Right lobe of liver (tissue), 6 donors: ENCODE measurements at regions not wholly inside any gene's neighbourhood (a gene's known extent, or its start where the extent isn't known, plus 50 kb on each side); places are given as distances from the start of the nearest gene placed in this dataset.

ENCODE experiments used
- ATAC-seq, 4 donors: fragments of 200-7000 bp; cut with Tn5 transposase; one replicate each; pipeline ENCODE4 v1.9.1; 2020; ENCODE audit warnings: mild to moderate bottlenecking in 4 of 4, moderate library complexity in 4 of 4
- DNase-seq, 3 donors: peaks; one replicate each; pipeline ENCODE4 v3.0.0-alpha.2; 2020
- H3K27ac ChIP-seq, 3 donors: fragments of 200-600 bp; one replicate each; pipeline ENCODE4 v1.8.0; 2022
- H3K27me3 ChIP-seq, 2 donors: fragments of 200-600 bp; one replicate each; pipeline ENCODE4 v1.8.0; 2022
- H3K36me3 ChIP-seq, 4 donors: fragments of 200-600 bp; sonication (generic) in 1 of 4; one replicate each; pipeline versions ENCODE4 v1.5.1 to v1.8.0; 2017 to 2022; ENCODE audit warnings: control low read depth in 1 of 4
- H3K4me1 ChIP-seq, 4 donors: fragments of 200-600 bp; sonication (generic) in 1 of 4; one replicate each; pipeline versions ENCODE4 v1.5.1 to v1.8.0; 2017 to 2022; ENCODE audit warnings: control low read depth in 1 of 4
- H3K4me3 ChIP-seq, 3 donors: fragments of 200-600 bp; one replicate each; pipeline ENCODE4 v1.8.0; 2022
- H3K9me3 ChIP-seq, 4 donors: fragments of 200-600 bp; sonication (generic) in 1 of 4; one replicate each; pipeline versions ENCODE4 v1.5.1 to v1.8.0; 2017 to 2022; ENCODE audit warnings: control low read depth in 1 of 4
- POLR2A ChIP-seq: fragments of 450-650 bp; IDR thresholded peaks from one replicate; pipeline ENCODE4 v1.6.1; 2017; ENCODE audit warnings: antibody characterized with exemption, mild to moderate bottlenecking
- WGBS: methylation state at CpG from one replicate; pipeline ENCODE4 v1.1.6; 2018; ENCODE audit warnings: low coverage, low lambda C conversion rate; ENCODE audit not compliant: insufficient coverage; ENCODE audit errors: missing lambda C conversion rate; 5-methylcytosine and 5-hydroxymethylcytosine counted together
- intact Hi-C, 2 donors: fragments of 100-400 bp; cut with DNase I; formaldehyde crosslinking; loops; one replicate each; pipeline versions ENCODE4 v1.11.2 to v1.14.1; 2022
- TF ChIP-seq, protein P1 (sequence below), 4 donors: fragments of 200-600 bp in 3 of 4; fragments of 450-650 bp in 1 of 4; IDR thresholded peaks; one replicate each; pipeline versions ENCODE4 v1.5.1 to v1.8.0; 2016 to 2022; ENCODE audit warnings: antibody characterized with exemption in 4 of 4, mild to moderate bottlenecking in 2 of 4
- donor health status: DM: no; HTN: yes; CAD: no.
- donor health status: DM: no; HTN: no; CAD: no.
- donor health status: DM: no; HTN: no; CAD: no.
- donor health status: DM: no; HTN: yes; CAD: no.
- donor health status: DM: no; HTN: yes; CAD: no.

DNA sequence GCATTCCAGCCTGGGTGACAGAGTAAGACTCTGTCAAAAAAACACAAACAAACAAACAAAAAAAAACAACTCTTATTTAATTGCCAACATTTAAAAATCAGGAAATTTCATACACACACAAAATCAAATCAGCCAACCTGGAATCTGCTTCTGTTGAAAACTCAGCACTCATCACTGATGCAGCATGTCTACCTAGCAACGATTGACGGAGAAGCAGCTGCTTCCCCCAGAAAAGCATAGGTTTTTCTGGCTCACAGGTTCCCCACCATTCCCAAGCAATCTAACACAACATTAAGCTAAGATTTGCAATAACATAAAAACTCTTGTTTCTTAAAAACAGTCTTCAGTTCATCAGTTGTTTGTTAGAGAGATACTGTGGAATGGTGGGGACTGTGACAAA is 143.6 kb downstream of the DHX15 start:
- Histone ChIP-seq H3K9me3 (no peaks in the 10 kb centered on the region), H3K27ac (no peak overlapping the region), H3K4me1 (no peaks in the 10 kb centered on the region), H3K36me3 (no peaks in the 10 kb centered on the region), H3K4me3 (no peak overlapping the region), H3K27me3 (no peaks in the 10 kb centered on the region)
- intact Hi-C loops, result no loop called here
- WGBS, result 88% methylated on average over 2 of the region's 2 CpGs
- DNase-seq (no peak), ATAC-seq (no peak)
- TF ChIP-seq, protein P1, sequence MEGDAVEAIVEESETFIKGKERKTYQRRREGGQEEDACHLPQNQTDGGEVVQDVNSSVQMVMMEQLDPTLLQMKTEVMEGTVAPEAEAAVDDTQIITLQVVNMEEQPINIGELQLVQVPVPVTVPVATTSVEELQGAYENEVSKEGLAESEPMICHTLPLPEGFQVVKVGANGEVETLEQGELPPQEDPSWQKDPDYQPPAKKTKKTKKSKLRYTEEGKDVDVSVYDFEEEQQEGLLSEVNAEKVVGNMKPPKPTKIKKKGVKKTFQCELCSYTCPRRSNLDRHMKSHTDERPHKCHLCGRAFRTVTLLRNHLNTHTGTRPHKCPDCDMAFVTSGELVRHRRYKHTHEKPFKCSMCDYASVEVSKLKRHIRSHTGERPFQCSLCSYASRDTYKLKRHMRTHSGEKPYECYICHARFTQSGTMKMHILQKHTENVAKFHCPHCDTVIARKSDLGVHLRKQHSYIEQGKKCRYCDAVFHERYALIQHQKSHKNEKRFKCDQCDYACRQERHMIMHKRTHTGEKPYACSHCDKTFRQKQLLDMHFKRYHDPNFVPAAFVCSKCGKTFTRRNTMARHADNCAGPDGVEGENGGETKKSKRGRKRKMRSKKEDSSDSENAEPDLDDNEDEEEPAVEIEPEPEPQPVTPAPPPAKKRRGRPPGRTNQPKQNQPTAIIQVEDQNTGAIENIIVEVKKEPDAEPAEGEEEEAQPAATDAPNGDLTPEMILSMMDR (IDR thresholded peaks at IDR 0.05), result no peak
- TF ChIP-seq POLR2A, result no peak

DNA sequence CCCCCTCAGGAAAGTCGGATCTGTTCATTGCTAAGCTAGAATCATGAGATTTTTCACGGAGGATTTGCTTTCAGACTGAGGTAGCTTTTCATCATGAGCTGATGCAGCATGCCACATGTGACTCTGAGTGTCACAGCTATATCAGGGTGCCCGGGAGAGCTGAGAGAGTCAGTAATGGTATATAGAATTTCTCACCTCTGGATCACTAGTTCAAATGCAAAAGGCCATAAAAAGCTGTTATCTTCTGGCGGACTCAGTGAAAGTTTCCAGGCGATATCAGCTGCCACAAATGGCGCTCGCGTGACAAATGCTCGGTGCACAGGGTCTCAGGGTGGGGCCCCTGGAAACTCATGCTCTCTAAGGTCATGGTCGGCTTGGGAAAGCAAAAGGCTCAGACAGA is 150.1 kb downstream of the DHX15 start:
- DNase-seq, result no peak
- TF ChIP-seq, protein P1 (IDR thresholded peaks at IDR 0.05), result no peak
- no peak for TF ChIP-seq POLR2A

DNA sequence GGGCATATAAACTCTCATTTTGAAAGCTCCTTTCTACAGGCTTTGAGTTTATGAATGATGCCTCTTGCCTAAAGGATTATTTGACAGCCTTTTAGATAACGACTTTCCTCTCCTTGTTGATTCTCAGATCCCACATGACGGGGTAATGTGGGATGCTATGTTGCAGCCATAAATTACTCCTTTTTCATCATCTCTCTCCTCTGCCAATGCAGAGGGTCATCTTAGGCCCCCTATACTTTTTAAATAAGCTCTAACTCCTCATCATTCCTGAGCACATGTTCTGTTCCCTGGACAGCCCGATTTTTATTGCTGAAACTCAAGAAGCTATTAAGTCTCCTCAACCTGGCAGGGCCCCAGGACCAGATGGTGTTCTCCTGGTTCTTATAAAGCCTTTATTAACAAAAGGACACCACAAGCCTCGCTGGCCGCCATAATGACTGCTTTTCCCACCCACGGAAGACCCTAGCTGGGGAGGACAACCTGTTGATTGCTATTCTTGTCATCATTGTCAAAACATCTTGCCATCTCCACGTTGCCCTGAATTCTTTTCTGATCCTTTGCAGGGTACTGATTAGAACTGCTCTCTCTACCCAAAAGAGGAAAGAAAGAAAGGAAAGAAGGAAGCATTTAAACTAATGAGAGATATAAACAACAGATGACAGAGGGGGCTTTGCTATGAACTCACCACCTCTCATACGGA is 150.7 kb downstream of the DHX15 start:
- Histone ChIP-seq H3K36me3 (no peaks in the 10 kb centered on the region), H3K4me3 (no peak overlapping the region), H3K27ac (no peak overlapping the region), H3K4me1 (peaks cover 0 to 6% (median 0%) of the 10 kb centered on the region in 4 donors), H3K27me3 (no peaks in the 10 kb centered on the region), H3K9me3 (no peaks in the 10 kb centered on the region)
- DNase-seq, result no peak
- no peak for ATAC-seq
- 56% methylated on average over 8 of the region's 8 CpGs for WGBS
- no peak for TF ChIP-seq POLR2A
- TF ChIP-seq, protein P1 (IDR thresholded peaks at IDR 0.05), result no peak
- intact Hi-C loops, result no loop called here

More for the DNA sequence above, 150.1 kb downstream of the DHX15 start:
- Histone ChIP-seq H3K9me3 (no peaks in the 10 kb centered on the region), H3K4me3 (no peak overlapping the region), H3K4me1 (peaks cover 0 to 2% (median 0%) of the 10 kb centered on the region in 4 donors), H3K36me3 (no peaks in the 10 kb centered on the region), H3K27me3 (no peaks in the 10 kb centered on the region), H3K27ac (no peak overlapping the region)
- 52% methylated on average over 6 of the region's 10 CpGs for WGBS
- no peak for ATAC-seq
- intact Hi-C loops, result no loop called here

DNA sequence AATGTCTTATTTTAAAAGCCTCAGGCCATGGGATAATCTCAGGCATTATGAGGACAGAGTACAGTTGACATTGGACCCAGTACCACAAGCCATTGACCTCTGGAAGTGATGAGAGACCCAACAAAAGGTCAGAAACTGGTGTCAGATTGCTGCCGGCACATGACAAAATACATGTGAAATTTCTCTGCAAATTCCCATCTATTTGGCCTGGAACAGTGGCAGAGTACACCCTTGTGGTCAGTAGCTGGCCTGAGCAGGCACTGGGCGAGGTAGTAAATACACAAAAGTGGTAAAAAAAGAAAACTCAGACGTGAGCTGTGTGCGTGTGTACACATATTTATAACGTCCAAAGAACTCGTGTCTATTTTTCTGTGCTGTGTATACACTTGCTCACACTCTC is 155.5 kb downstream of the DHX15 start:
- no peak overlapping the region for H3K4me3 ChIP-seq
- ATAC-seq (peak; percentile 96 to 97 (median 97)), DNase-seq (peak; percentile 54 to 84 (median 69))
- WGBS, result 22% methylated on average over 6 of the region's 6 CpGs
- intact Hi-C loops, result no loop called here
- TF ChIP-seq, protein P1 (IDR thresholded peaks at IDR 0.05), result peak; percentile 35 to 64 (median 60)
- no peak for TF ChIP-seq POLR2A
- H3K36me3 ChIP-seq, result no peaks in the 10 kb centered on the region
- peak overlapping the region in 2 of 3 donors; percentile 70 to 79 for H3K27ac ChIP-seq
- no peaks in the 10 kb centered on the region for H3K9me3 ChIP-seq
- H3K4me1 ChIP-seq, result peaks cover 0 to 13% (median 0%) of the 10 kb centered on the region in 4 donors
- H3K27me3 ChIP-seq, result no peaks in the 10 kb centered on the region
